NCI-H2227 treated with DMSO at 0.1 percent for 48 hours (cell line): ENCODE measurements at regions not wholly inside any gene's neighbourhood (a gene's known extent, or its start where the extent isn't known, plus 50 kb on each side); places are given as distances from the start of the nearest gene placed in this dataset.

ENCODE experiments used
- DNase-seq: peaks from one replicate; lab custom pipeline; 2025; lab: John Stamatoyannopoulos, UW

DNA sequence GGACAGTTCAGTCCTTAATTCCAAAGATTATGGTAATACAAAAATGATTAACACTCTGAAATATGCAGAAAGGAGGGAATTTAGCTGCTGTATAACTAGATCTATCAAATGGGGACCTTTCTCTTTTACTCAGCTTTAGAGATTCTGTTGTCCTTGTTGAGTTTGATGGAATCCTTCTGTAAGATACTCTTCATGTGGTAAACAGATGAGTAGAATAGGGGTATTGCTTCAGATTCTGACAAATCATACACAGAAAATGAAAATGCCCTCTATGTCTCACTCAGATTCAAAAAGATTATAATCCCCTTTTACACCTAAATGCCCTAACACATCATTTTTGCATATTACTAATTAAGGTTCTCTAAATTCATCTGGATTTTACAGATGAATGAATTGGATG is 50.7 kb downstream of the ARHGAP35 start:
- DNase-seq, result no peak

DNA sequence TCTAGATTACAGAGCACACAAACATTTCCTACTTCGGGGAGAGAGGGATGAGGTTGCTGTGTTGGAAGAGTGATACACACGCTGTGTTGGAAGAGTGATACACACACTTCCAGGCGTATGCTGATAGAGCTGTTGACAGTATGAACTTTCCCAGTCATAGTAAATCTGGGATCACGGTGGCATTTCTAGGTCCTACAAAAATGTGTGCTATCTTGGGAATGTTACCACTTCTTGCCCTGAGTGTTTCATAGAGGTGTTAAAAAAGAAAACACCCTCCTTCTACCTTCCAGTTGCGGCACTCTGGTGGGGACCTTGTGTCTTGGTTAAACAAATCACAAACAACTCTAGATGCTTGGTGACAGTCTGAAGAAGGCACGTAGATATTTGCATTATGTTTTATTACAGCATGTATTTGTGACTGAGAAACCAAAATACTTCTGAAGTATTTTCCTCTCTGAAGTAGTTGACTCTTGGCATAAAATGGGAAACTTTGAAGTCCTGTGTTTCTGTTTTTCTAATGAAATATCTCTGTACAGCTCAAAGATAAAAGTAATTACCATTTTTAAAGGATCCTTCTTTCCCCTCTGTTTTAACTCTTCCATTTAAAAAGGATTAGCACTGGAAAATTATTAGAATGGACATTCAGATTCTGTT is 52.5 kb downstream of the ARHGAP35 start:
- DNase-seq, result no peak

DNA sequence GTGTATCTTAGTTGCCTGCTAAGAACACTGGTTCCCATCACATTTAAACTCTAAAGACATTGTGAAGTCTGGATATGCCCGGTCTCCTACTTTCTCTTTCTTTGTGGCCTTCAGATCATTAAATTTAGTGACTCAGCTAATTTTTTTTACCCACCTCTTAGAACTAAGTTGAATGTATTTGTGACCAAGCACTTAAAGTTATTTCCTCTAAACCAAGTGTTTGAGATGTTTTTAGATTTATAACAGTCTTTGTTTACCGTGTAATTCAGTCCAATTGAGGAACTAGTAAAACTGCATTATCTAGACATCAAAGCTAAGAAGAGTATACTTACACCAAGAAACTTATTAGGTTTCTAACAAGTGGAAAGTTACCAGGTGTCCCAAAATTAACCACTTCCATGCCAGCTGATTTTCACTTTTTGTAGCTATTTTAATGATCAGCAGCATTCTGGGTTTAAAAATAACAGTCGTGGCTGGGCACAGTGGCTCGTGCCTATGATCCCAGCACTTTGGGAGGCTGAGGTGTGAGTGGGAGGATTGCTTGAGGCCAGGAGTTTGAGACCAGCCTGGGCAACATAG is 53.1 kb downstream of the ARHGAP35 start:
- DNase-seq, result no peak

DNA sequence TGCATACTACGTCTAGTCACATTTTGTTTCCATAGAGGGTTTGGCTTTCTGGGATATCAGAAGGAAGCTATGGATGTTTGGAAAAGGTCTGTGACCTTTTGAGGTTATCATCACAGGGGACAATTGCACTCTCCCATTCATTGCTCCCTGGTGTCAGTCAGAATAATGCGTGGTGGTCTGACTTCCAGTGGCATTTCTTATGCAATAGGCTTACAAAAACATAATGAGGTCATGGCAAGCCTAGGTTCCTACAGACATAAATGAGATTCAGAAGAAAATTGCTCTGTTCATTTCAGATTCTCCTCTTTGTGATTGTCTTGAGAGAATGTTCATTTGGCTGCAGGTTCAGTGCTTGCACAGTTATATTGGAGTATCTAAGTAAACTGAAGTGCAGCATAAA is 54.6 kb downstream of the ARHGAP35 start:
- no peak for DNase-seq

DNA sequence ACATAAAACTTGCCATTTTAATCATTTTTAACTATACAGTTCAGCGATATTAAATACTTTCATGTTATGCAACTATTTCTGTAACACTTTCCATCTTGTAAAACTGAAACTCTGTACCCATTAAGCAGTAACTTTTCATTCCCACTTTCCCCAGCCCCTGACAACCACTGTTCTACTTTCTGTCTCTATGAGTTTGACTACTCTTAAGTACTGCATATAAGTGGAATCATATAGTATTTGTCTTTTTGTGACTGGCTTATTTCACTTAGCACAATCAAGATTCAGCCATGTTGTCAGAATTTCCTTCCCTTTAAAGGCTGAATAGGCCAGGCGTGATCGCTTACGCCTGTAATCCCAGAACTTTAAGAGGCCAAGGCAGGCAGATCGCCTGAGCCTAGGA is 56.2 kb downstream of the ARHGAP35 start:
- no peak for DNase-seq

DNA sequence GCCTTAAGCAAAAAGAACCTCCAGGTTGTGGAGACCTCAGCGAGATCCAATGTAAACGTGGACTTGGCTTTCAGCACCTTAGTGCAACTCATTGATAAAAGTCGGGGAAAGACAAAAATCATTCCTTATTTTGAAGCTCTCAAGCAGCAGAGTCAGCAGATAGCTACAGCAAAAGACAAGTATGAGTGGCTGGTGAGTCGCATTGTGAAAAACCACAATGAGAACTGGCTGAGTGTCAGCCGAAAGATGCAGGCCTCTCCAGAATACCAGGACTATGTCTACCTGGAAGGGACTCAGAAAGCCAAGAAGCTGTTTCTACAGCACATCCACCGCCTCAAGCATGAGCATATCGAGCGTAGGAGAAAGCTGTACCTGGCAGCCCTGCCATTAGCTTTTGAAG is 58.5 kb downstream of the ARHGAP35 start:
- DNase-seq, result no peak

DNA sequence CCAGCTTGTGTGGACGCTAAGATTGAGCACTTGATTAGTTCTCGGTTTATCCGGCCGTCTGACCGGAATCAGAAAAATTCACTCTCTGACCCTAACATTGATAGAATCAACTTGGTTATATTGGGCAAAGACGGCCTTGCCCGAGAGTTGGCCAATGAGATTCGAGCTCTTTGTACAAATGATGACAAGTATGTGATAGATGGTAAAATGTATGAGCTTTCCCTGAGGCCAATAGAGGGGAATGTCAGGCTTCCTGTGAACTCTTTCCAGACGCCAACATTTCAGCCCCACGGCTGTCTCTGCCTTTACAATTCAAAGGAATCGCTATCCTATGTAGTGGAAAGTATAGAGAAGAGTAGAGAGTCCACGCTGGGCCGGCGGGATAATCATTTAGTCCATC is 59.6 kb downstream of the ARHGAP35 start:
- no peak for DNase-seq

DNA sequence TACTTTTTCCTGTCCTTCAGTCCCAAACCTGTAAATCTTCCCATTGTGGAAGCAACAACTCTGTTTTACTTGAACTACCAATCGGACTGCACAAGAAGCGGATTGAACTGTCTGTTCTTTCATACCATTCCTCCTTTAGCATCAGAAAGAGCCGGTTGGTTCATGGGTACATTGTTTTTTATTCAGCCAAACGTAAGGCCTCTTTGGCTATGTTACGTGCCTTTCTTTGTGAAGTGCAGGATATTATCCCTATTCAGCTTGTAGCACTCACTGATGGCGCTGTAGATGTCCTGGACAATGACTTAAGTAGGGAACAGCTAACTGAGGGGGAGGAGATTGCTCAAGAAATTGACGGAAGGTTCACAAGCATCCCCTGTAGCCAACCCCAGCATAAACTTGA is 60.3 kb downstream of the ARHGAP35 start:
- DNase-seq, result no peak

DNA sequence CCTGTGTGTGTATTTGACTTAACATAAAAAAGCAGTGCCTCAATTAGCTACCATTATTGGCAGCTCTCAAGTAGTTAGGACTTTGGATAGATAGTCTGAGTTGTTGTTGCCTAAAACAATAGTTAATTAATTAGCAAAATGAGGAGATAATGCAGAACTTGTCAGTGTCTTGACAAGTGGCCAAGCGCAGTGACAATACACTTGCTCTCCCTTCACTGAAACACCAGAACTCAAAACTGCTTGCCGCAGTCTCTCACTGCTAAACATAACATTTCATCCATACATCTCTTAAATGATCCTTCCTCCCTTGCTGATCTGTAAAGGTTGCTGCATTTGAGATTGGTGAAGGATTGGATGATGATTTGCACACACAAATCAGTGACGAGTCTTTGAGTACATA is 61.7 kb downstream of the ARHGAP35 start:
- no peak for DNase-seq

DNA sequence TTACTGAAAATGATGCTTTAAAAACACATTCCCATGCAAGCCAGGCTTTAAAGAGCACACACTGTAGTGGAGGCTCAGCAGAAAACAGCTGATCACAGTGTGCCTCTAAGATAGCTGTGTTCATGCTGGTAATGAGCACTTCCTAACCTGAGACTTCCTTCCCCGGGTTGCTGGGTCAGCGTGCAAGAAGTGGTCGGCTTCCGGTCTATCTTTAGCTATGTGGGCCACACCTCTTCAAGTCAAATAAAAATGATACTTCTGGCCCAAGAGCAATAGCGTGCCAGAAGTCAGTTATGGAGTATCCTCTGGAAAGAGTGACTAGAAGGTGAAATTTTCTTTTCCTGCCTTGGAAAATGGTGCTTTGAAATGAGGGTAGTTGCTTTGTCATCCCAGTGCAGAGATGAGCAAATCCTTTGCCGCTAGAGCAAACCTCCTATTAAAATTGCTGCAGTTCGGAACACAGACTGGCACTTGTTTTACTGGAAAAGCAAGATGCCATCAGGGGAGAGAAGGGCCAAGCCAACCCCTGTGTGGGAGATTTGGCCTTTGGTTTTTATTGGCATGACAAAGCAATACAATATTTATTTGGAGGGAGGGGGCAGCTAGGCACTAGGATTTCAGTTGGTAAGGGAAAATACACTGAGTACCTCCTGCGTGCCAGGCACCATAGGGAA is 64.2 kb downstream of the ARHGAP35 start:
- DNase-seq, result peak; percentile 11

DNA sequence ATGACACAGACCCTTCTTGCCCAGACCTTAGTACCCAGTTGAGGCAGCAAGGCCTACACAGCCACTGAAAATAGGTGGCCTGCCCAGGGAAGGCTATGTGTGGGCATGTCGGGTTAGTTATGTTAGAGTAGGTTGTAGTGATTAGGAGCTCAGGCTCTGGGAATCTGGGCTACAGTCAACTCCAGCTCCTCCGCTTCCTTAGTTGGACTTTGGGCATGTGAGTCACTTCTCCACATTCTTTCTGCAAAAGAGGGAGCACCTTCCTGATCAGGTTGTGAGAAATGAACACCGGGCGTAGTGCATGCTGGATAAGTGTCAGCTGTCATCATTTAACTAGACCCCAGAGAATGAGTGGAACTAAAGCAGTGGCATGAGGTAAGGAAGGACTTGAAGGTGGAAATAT is 64.8 kb downstream of the ARHGAP35 start:
- DNase-seq, result no peak

DNA sequence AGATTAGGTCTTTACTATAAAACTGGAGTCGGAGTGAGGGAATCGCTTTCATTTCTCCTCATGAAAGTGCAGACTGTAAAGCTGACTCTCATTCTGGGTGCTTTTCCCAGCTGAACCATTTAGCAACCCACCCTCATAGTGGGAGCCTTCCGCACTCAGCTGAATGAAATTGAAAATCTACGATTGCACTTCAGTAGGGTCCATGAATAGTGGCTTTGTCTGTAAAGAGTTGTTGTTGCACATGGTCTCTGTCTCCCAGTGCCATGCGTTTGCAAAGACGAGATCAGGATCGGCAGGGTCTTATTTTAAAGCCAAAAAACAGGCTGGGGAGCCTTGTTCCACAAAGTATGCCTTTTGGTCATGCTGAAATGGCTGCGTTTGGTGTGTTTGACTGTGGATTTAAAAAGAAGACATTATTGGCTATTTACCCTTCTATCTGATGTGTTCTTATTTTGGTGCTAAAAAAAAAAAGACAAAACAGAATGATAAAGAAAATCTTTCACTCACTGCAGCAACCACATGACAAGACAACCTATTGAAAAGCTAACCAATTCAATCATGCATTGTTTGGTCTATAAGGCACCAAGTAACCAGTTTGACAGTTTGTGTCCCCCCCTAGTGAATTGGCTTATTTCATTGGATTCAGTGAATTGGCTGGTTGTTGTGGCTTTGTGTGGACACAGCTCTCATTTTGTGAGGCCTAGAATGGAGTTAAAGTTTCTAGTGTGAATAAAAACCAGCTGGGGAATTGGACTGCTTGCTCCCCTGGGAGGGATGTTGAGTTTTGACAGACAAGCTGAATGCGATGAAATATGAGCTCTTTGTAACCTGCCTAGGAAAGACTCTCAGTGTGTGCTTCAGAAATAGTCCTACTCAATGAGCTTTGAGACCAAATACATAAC is 65.6 kb downstream of the ARHGAP35 start:
- no peak for DNase-seq

DNA sequence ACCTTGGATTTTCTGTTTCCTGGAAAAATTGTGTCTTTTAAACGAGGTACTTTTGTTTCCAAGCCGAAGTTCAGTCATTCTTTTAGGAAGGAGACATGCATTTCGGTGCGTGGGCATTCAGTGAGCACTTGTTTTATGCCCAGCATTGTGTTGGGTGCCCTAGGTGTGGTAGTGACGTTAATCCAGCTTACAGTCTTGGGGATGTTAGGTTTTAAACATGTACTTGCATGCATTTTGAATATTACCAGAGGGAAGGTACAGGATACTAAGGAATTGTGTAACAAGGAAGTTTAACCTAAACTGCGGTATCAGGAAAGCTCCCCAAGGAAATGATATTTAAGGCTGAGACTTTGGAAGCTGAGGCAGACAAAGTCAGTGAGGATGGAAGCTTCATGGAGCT is 66.3 kb downstream of the ARHGAP35 start:
- DNase-seq, result no peak

DNA sequence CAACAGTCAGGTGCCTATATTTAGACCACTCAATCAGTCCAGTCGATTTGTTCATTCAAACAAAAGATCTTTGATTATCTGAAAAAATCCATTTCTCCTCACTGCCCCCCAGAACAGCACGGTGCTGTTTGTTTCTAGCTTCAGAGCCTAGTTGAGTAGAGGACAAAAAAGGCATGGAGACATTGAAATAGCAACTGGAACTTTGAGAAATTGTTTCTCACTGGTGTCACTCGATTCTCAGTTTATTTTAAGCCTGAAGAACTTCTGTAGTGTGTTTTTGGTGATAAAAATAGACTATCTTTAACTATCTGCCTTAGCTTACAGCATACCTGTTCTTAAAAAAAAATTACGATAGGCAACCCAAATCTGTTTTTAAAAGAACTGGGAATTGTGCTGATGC is 67.1 kb downstream of the ARHGAP35 start:
- DNase-seq, result no peak

DNA sequence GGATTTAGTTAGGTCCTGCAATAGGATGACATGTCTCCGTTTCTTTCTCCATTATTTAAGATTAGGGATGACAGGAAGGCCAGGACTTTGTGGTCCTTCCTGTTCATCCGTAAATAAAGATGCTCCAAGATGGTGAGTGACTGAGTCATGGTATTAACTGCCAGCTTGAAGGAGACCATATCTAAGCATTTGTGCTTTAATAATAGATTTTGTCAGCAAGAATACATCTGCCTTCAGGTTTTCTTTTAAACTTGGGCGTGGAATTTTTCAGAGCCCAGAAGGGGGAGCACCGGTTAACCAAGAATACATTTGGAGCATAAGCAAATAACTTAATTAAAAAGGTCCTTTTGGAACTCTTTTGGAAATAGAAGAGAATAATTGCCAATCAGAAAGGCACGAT is 68.2 kb downstream of the ARHGAP35 start:
- DNase-seq, result no peak

DNA sequence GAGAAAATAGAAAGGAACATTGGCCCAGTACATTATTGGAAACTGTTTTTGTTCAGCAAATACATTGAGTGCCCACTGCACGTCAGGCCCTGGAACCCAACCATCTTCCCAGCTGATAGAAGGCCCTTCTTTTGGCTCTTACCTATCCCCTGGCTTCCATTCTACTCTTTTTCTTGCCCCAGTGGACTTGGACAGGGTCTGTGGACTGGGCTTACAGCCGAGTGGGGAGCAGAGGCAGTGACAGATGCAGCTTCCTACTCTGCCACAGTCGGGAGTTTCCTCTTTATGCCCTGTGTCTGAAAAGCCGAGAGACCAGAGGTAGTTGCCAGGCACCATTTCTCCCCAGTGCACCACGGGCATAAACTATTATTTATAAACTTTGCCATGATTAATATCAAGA is 70.4 kb downstream of the ARHGAP35 start:
- DNase-seq, result no peak

DNA sequence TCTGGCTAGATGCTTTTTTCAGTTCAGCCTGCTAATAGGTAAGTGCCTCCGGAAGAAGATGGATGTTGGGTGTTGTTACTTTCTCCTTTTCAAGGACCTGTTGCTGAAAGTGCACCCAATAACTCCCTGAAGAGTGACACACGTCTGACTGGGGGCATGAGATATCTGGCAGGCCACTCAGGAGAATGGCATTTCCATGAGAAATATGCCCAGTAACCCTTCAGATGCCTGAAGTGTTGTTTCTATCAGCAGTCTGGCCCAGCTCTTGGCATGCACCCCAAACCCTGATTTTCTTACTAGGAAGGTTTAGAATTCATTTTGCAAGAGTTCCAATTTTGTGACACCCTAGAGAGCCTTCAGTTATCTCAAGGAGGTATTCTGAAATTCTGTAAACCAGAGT is 71.5 kb downstream of the ARHGAP35 start:
- DNase-seq, result no peak

DNA sequence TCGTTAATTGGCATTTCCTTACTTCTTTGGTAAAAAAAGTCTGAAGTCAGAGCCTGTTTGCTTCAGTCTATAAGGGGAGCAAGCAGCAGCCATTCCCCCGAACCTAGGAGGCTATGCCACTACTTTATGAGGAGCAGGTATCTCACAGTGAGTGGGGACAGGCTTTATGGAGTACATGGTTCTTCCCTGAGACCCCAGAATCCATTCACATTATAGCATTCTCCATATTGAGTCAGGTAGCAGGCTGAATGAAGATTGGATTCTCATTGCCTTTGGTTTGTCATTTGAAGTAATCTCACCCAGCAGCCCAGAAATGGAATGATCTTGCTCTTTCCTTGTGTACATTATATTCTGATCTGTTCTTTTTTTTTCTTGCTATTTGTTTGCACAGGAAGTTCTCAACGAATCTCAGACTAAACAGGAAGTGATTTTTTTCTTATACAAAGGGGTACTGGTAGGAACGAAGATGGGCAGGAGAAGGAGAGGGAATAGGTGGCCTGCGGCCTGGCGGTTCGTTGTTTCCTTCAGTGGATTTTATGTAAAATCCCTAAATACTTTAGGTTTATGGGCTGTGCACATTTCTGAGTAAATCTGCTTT is 74.4 kb downstream of the ARHGAP35 start:
- no peak for DNase-seq

DNA sequence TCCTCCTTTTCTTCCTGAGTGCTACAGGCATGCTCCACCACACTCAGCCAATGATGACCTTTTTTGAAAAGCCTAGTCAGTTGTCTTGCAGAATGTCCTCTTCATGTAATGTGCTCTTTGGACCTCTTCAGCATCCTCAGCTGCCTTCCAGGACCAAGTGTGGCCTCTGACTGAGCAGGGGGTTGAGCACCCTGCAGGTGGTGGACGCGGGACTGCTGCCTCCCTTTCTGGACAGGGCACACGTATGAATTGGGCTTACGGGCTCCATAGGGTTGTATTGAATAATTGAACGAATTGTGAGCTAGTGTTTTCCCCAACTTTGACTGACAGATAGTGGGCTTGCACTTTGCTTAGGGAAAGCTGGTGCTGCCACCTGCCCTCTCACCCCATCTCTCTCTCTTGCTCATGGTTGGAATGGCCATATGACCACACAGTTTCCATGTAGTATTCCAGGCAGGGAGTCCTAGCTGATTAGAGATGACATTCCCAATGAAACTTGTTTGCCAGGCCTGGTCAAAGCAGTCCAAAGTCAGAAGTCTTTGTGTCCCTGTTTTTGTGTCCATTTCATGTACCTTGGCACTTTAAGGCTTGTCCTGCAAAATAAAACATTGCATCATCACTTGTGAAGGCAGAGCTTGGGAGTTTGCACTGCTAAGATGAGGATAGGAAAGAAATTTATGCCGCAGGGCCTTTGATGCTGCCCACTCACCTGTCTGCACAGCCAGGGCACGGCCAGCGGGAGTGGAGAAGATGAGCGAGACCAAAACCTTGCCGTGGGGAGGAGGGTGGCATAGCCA is 76.3 kb upstream of the NPAS1 start:
- no peak for DNase-seq

DNA sequence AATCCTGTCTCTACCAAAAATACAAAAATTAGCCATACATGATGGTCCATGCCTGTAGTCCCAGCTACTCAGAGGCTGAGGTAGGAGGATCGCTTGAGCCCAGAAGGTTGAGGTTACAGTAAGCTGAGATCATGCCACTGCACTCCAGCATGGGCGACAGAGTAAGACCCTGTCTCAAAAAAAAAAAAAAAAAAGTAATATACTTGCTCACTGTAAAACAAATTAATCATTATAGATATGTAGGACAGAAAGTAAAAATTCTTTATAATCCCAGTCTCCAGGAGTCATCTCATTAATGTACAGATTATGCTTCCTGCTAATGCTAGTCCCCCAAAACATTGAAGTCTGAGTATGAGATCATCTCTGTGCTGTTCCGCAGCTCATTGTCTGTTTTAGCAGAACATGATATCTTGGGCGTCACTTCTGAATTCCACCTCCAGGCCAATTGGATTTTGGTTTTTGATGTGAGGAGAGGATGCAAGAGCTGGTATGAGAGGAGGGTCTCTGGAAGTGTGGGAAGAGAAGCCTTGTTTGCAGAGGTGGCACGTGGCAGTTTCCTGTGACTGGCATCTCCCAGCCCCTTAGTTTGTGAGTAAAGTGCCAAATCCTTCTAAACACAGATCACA is 75.4 kb upstream of the NPAS1 start:
- DNase-seq, result no peak
